ENCODE measurements at regions not wholly inside any gene's neighbourhood (a gene's known extent, or its start where the extent isn't known, plus 50 kb on each side); places are given as distances from the start of the nearest gene placed in this dataset.

DNA sequence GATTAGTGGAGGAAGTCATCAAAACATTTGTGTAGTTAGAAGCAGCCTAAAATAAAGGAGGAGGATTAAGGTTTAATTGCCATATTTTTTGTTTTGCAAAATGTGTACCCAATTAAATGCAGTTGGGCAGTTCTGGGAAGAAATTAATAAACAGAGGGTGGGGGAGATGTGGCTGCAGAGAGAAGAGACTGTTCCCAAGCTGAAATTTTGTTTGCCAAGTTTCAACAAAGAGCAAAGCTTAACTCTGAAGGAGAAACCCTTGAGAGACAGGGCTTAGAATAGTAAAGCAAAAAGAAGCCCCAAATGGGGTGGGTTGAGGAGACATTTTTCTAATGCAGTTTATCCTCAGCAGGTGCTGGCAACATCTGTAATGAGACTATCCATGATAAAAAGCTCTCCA is 298.0 kb upstream of the NRP1 start:
- no peak overlapping the region for H3K27ac ChIP-seq
- H3K36me3 ChIP-seq, result no peaks in the 10 kb centered on the region
- no peaks in the 10 kb centered on the region for H3K27me3 ChIP-seq (replicated peaks)
- no peak for DNase-seq (ENCODE audit: low read depth in 1 of 2, low spot score in 2 of 2)
- H3K9me3 ChIP-seq (replicated peaks), result no peaks in the 10 kb centered on the region
- H3K4me3 ChIP-seq, result no peak overlapping the region
- no peaks in the 10 kb centered on the region for H3K4me1 ChIP-seq (replicated peaks)

DNA sequence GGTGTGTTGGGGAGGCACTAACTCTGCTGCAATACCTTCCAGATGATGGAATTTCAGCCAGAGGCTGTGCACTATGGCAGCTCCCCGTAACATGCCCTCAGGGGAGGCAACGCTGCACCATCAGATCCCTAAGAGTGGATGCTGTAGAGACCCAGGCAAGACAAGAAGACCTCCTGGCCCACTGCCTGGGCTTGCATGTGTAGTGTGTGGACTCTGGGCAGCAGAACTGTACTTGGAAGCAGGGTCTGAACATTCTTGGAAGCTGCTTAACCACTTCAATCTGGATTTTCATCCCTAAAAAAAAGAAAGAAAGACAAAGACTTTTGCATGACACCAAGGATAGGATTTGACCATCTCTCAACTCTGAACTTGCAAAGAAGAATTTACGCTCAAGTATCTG is 297.5 kb upstream of the NRP1 start:
- DNase-seq (ENCODE audit: low read depth in 1 of 2, low spot score in 2 of 2), result no peak

DNA sequence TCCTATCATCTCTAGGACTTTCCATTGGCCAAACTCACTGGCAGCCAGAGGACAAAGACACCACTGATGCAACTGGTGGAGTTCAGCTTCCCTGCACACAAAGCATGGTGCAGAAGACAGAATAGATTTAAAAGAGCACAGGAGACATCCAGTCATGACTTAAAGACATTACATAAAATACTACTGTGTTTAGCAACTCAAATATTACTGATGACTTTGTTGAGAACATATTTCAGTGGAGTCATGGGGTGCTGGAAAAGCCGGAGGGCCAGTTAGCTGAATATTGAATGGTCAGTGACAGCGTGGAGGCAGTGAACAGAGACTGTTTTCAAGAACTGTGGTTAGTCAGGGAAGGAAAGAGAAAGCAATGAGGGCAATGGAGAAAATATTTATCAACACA is 296.3 kb upstream of the NRP1 start:
- H3K27ac ChIP-seq, result no peak overlapping the region
- no peak overlapping the region for H3K4me3 ChIP-seq
- H3K27me3 ChIP-seq (replicated peaks), result no peaks in the 10 kb centered on the region
- no peak for DNase-seq (ENCODE audit: low read depth in 1 of 2, low spot score in 2 of 2)
- no peaks in the 10 kb centered on the region for H3K36me3 ChIP-seq
- H3K4me1 ChIP-seq (replicated peaks), result no peaks in the 10 kb centered on the region
- H3K9me3 ChIP-seq (replicated peaks), result no peaks in the 10 kb centered on the region

More for the DNA sequence above, 297.5 kb upstream of the NRP1 start:
- H3K9me3 ChIP-seq (replicated peaks), result no peaks in the 10 kb centered on the region
- H3K4me3 ChIP-seq, result no peak overlapping the region
- H3K4me1 ChIP-seq (replicated peaks), result no peaks in the 10 kb centered on the region
- H3K36me3 ChIP-seq, result no peaks in the 10 kb centered on the region
- no peak overlapping the region for H3K27ac ChIP-seq
- no peaks in the 10 kb centered on the region for H3K27me3 ChIP-seq (replicated peaks)

GRCh38 chr10:33627611-33628010 is 293.1 kb upstream of the NRP1 start:
- Histone ChIP-seq H3K4me1 (replicated peaks) (no peaks in the 10 kb centered on the region), H3K27me3 (replicated peaks) (no peaks in the 10 kb centered on the region), H3K27ac (no peak overlapping the region), H3K4me3 (no peak overlapping the region), H3K36me3 (no peaks in the 10 kb centered on the region), H3K9me3 (replicated peaks) (no peaks in the 10 kb centered on the region)
- no peak for DNase-seq (ENCODE audit: low read depth in 1 of 2, low spot score in 2 of 2)

- no peaks in the 10 kb centered on the region for H3K36me3 ChIP-seq
- no peaks in the 10 kb centered on the region for H3K4me1 ChIP-seq (replicated peaks)
- no peak overlapping the region for H3K4me3 ChIP-seq
- H3K27me3 ChIP-seq (replicated peaks), result no peaks in the 10 kb centered on the region
- DNase-seq (ENCODE audit: low read depth in 1 of 2, low spot score in 2 of 2), result no peak
- H3K27ac ChIP-seq, result no peak overlapping the region
- no peaks in the 10 kb centered on the region for H3K9me3 ChIP-seq (replicated peaks)
Observed at GRCh38 chr10:33626798-33627466, 292.5 kb upstream of the NRP1 start.

GRCh38 chr10:33623669-33624068 is 289.2 kb upstream of the NRP1 start:
- DNase-seq (ENCODE audit: low read depth in 1 of 2, low spot score in 2 of 2), result no peak
- H3K4me1 ChIP-seq (replicated peaks), result no peaks in the 10 kb centered on the region
- H3K9me3 ChIP-seq (replicated peaks), result no peaks in the 10 kb centered on the region
- no peak overlapping the region for H3K27ac ChIP-seq
- H3K27me3 ChIP-seq (replicated peaks), result no peaks in the 10 kb centered on the region
- H3K4me3 ChIP-seq, result no peak overlapping the region
- no peaks in the 10 kb centered on the region for H3K36me3 ChIP-seq

GRCh38 chr10:33621101-33621500 is 286.6 kb upstream of the NRP1 start:
- no peak overlapping the region for H3K27ac ChIP-seq
- H3K27me3 ChIP-seq (replicated peaks), result no peaks in the 10 kb centered on the region
- H3K4me1 ChIP-seq (replicated peaks), result no peaks in the 10 kb centered on the region
- H3K4me3 ChIP-seq, result no peak overlapping the region
- H3K36me3 ChIP-seq, result no peaks in the 10 kb centered on the region
- no peak for DNase-seq (ENCODE audit: low read depth in 1 of 2, low spot score in 2 of 2)
- H3K9me3 ChIP-seq (replicated peaks), result no peaks in the 10 kb centered on the region

GRCh38 chr10:33618196-33618595 is 283.7 kb upstream of the NRP1 start:
- no peaks in the 10 kb centered on the region for H3K36me3 ChIP-seq
- no peak overlapping the region for H3K27ac ChIP-seq
- no peak overlapping the region for H3K4me3 ChIP-seq
- H3K9me3 ChIP-seq (replicated peaks), result no peaks in the 10 kb centered on the region
- H3K27me3 ChIP-seq (replicated peaks), result no peaks in the 10 kb centered on the region
- H3K4me1 ChIP-seq (replicated peaks), result no peaks in the 10 kb centered on the region
- no peak for DNase-seq (ENCODE audit: low read depth in 1 of 2, low spot score in 2 of 2)

GRCh38 chr10:33617381-33618080 is 283.1 kb upstream of the NRP1 start:
- Histone ChIP-seq H3K4me1 (replicated peaks) (peaks cover under 1% of the 10 kb centered on the region; the same call in 1 of the 2 replicates), H3K9me3 (replicated peaks) (no peaks in the 10 kb centered on the region; the same call in 1 of the 2 replicates), H3K36me3 (no peaks in the 10 kb centered on the region), H3K27ac (no peak overlapping the region), H3K4me3 (no peak overlapping the region), H3K27me3 (replicated peaks) (no peaks in the 10 kb centered on the region)
- DNase-seq (ENCODE audit: low read depth in 1 of 2, low spot score in 2 of 2), result no peak

DNA sequence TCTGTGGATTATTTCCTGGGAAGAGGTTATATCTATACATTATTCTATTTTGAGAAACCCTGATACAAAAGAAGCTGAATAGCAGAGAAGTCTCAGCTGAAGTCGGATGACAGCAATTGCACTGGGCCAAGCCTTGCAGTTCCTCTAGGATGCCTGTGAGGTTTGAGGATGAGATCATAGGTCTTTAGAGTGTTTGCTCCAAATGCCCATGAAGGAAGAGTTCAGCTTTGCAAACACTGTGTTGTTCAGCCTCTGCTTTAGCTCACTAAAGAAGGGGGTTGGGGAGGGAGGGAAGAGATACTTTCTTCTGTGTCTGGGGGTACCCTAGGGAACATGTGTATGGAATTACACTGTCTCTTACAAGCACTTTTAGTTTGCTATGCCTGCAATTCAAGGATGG is 282.5 kb upstream of the NRP1 start:
- Histone ChIP-seq H3K4me1 (replicated peaks) (peaks cover 7% of the 10 kb centered on the region; the same call in 1 of the 2 replicates), H3K9me3 (replicated peaks) (no peaks in the 10 kb centered on the region; the same call in 1 of the 2 replicates), H3K4me3 (no peak overlapping the region), H3K27ac (no peak overlapping the region), H3K27me3 (replicated peaks) (no peaks in the 10 kb centered on the region), H3K36me3 (no peaks in the 10 kb centered on the region)
- no peak for DNase-seq (ENCODE audit: low read depth in 1 of 2, low spot score in 2 of 2)

DNA sequence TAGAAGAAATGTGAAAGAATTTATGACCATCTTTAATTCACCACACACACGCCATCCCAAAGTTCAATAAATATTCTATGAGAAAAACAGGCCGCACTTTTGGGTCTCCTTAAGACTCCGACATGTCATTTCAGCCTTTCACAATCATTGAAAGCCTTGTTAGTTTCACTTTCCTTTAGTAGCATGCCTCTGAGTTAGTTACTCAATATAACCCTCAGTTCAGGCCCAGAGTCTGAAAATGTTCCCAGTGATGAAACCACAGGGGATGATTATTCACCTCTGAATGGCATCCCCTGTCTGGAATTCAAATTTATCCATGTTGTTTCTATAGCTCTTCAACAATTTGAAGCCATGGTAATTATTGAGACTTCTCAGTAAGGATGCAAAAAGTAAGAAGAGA is 278.1 kb upstream of the NRP1 start:
- peak in 1 of 2 experiments; percentile 26 for DNase-seq (ENCODE audit: low read depth in 1 of 2, low spot score in 2 of 2)
- Histone ChIP-seq H3K4me3 (no peak overlapping the region), H3K27ac (peak overlapping the region; percentile 30; the same call in 1 of the 2 replicates), H3K36me3 (no peaks in the 10 kb centered on the region), H3K27me3 (replicated peaks) (no peaks in the 10 kb centered on the region), H3K9me3 (replicated peaks) (no peaks in the 10 kb centered on the region; the same call in 1 of the 2 replicates), H3K4me1 (replicated peaks) (peaks cover 7% of the 10 kb centered on the region; the same call in 1 of the 2 replicates)

DNA sequence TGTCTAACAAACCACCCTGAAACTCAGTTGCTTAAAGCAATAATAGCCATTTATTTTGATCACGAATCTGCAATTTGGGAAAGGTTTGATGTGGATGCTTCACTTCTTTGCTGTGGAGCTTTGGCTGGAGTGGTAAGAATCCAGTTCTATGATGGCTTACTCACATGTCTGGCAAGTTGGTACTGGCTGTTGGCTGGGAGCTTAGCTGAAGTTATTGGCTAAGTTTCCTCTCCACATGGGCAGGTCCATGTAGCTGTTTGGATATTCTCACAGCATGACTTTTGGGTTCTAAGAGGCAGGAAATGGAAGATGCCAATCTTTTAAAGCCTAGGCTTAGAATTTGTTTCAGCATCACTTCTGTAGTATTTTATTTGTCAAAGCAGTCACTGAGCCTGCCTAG is 277.6 kb upstream of the NRP1 start:
- Histone ChIP-seq H3K4me1 (replicated peaks) (peaks cover 7% of the 10 kb centered on the region; the same call in 1 of the 2 replicates), H3K4me3 (no peak overlapping the region), H3K27ac (0 out of 2 replicates have a peak overlapping the region, but pooled peaks have one; percentile 30), H3K9me3 (replicated peaks) (no peaks in the 10 kb centered on the region; the same call in 1 of the 2 replicates), H3K36me3 (no peaks in the 10 kb centered on the region), H3K27me3 (replicated peaks) (no peaks in the 10 kb centered on the region)
- DNase-seq (ENCODE audit: low read depth in 1 of 2, low spot score in 2 of 2), result peak in 1 of 2 experiments; percentile 14

DNA sequence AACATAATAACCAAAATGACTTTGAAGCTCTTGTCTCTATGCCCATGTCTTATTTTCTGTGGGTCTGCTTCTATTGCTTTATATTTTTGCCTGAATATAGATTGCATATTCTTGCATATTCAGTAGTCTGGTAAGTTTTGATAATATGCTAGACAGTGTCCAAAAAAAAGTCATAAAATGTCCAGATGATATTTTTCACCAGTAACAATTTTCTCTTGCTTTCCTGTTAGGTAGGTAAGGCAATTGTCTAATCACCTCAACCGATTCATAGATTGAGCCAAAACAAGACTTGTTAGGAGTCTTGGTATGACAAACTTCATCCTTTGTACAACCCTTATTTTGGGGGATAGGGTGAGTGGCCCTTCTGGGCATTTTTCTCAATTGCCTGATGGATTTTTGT is 277.0 kb upstream of the NRP1 start:
- Histone ChIP-seq H3K4me3 (no peak overlapping the region), H3K27me3 (replicated peaks) (no peaks in the 10 kb centered on the region), H3K27ac (no peak overlapping the region), H3K9me3 (replicated peaks) (no peaks in the 10 kb centered on the region; the same call in 1 of the 2 replicates), H3K4me1 (replicated peaks) (peaks cover 7% of the 10 kb centered on the region; the same call in 1 of the 2 replicates), H3K36me3 (no peaks in the 10 kb centered on the region)
- DNase-seq (ENCODE audit: low read depth in 1 of 2, low spot score in 2 of 2), result no peak

DNA sequence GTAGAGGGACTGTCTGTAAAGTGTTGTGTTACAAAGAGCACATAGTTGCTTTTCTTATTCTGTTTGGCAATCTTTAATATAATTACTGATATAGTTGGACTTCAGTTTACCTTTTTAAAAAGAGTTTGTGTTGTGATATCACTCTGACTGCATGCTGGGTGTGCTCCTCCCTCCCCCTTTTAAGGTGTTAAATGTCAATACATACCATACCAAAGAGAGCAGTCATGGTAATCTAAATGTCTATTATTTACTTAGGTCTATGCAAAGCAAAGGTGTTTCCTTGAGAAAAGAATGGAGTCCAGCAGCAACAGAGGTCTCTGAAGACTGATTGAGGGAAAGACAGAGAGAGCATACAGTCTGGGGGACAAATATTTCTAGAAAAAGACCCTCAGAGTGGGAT is 275.1 kb upstream of the NRP1 start:
- no peaks in the 10 kb centered on the region for H3K36me3 ChIP-seq
- H3K9me3 ChIP-seq (replicated peaks), result no peaks in the 10 kb centered on the region; the same call in 1 of the 2 replicates
- H3K27ac ChIP-seq, result no peak overlapping the region
- no peak for DNase-seq (ENCODE audit: low read depth in 1 of 2, low spot score in 2 of 2)
- H3K4me3 ChIP-seq, result no peak overlapping the region
- peaks cover 7% of the 10 kb centered on the region; the same call in 1 of the 2 replicates for H3K4me1 ChIP-seq (replicated peaks)
- no peaks in the 10 kb centered on the region for H3K27me3 ChIP-seq (replicated peaks)

Data from SJSA1 (cell line).